H1 (cell line): ENCODE measurements at regions not wholly inside any gene's neighbourhood (a gene's known extent, or its start where the extent isn't known, plus 50 kb on each side); places are given as distances from the start of the nearest gene placed in this dataset.

Source experiments
- CTCF ChIA-PET: fragments of 300-600 bp; sonication (Branson Sonifier 250); formaldehyde crosslinking; loops from one replicate; lab custom pipeline; 2021; ENCODE audit not compliant: partially characterized antibody; lab: Charles Lee
- POLR2A ChIA-PET: fragments of 300-600 bp; sonication (Branson Sonifier 250); formaldehyde crosslinking; loops from one replicate; lab custom pipeline; 2021; ENCODE audit warnings: inconsistent platforms; ENCODE audit not compliant: partially characterized antibody; lab: Charles Lee
- DNase-seq, 2 experiments: peaks; one replicate each; pipeline versions ENCODE4 v3.0.0 to v3.0.0-alpha.2; 2010 to 2022; ENCODE audit warnings: low spot score in 2 of 2, low read depth in 1 of 2, mixed read lengths in 1 of 2
- FAIRE-seq: peaks from 2 replicates; lab custom pipeline; 2011; peaks lifted over from hg19 to GRCh38; lab: Jason Lieb, UNC
- H2AFZ ChIP-seq: 2 replicates; pipeline ENCODE4 v1.8.1; 2012; ENCODE audit warnings: low read length, inconsistent platforms
- H2AK5ac ChIP-seq: 2 replicates; pipeline ENCODE4 v1.6.1; 2013; ENCODE audit warnings: low read depth, low read length
- H2BK120ac ChIP-seq: replicated peaks from 2 replicates; pipeline ENCODE3; 2013; ENCODE audit warnings: low read depth, low read length, inconsistent platforms
- H2BK12ac ChIP-seq: 2 replicates; pipeline ENCODE4 v1.6.1; 2013; ENCODE audit warnings: low read depth, low read length
- H2BK15ac ChIP-seq: 2 replicates; pipeline ENCODE4 v1.6.1; 2013; ENCODE audit warnings: low read length
- H2BK20ac ChIP-seq: 2 replicates; pipeline ENCODE4 v1.6.1; 2013; ENCODE audit warnings: low read length
- H2BK5ac ChIP-seq: 2 replicates; pipeline ENCODE4 v1.6.1; 2013; ENCODE audit warnings: low read depth, low read length
- H3K14ac ChIP-seq: 2 replicates; pipeline ENCODE4 v1.6.1; 2013; ENCODE audit warnings: inconsistent platforms; ENCODE audit not compliant: insufficient read length
- H3K18ac ChIP-seq: 2 replicates; pipeline ENCODE4 v1.6.1; 2013; ENCODE audit warnings: low read length; ENCODE audit errors: extremely low read depth
- H3K23ac ChIP-seq: 2 replicates; pipeline ENCODE4 v1.6.1; 2013; ENCODE audit warnings: inconsistent platforms; ENCODE audit not compliant: insufficient read length
- H3K23me2 ChIP-seq: 2 replicates; pipeline ENCODE4 v1.6.1; 2013; ENCODE audit warnings: low read depth, low read length
- H3K27ac ChIP-seq: 2 replicates; pipeline ENCODE4 v1.6.1; 2011; ENCODE audit warnings: low read depth, low read length, inconsistent platforms
- H3K27me3 ChIP-seq, 4 experiments: replicated peaks in 1 of 4; 1 replicate in 1 of 4; 2 replicates in 3 of 4; pipeline versions ENCODE4 v1.6.1 to v1.8.1; 2011 to 2013; ENCODE audit warnings: low read length in 3 of 4, mild to moderate bottlenecking in 3 of 4, inconsistent platforms in 2 of 4, mixed read lengths in 2 of 4, moderate library complexity in 1 of 4; ENCODE audit not compliant: control insufficient read depth in 3 of 4, insufficient read depth in 3 of 4; ENCODE audit errors: extremely low read depth in 1 of 4
- H3K36me3 ChIP-seq, 4 experiments: 2 replicates each; pipeline versions ENCODE4 v1.6.1 to v1.8.1; 2011 to 2013; ENCODE audit warnings: mild to moderate bottlenecking in 4 of 4, low read length in 3 of 4, moderate library complexity in 2 of 4, control low read depth in 1 of 4, inconsistent platforms in 1 of 4; ENCODE audit not compliant: insufficient read depth in 4 of 4, control insufficient read depth in 2 of 4
- H3K4ac ChIP-seq: replicated peaks from 2 replicates; pipeline ENCODE3; 2013; ENCODE audit warnings: low read length, low read depth, mixed read lengths, inconsistent platforms; ENCODE audit not compliant: insufficient read length
- H3K4me1 ChIP-seq, 4 experiments: replicated peaks in 1 of 4; 1 replicate in 1 of 4; 2 replicates in 3 of 4; pipeline versions ENCODE4 v1.6.1 to v1.8.1; 2011 to 2013; ENCODE audit warnings: low read length in 3 of 4, inconsistent platforms in 2 of 4, mixed read lengths in 1 of 4; ENCODE audit not compliant: insufficient read depth in 4 of 4, control insufficient read depth in 3 of 4
- H3K4me2 ChIP-seq, 2 experiments: 2 replicates each; pipeline versions ENCODE4 v1.6.1 to v1.8.1; 2011 to 2013; ENCODE audit warnings: low read depth in 2 of 2, low read length in 2 of 2, control low read depth in 1 of 2, inconsistent platforms in 1 of 2, mild to moderate bottlenecking in 1 of 2; ENCODE audit not compliant: insufficient read depth in 1 of 2
- H3K4me3 ChIP-seq, 4 experiments: fragments of 200-600, 300-600 bp in 1 of 4; sonication (generic), shearing (Covaris generic), sonication (Bioruptor Twin) in 1 of 4; 2 replicates each; pipeline versions ENCODE4 v1.5.1 to v1.8.1; 2011 to 2016; ENCODE audit warnings: low read length in 4 of 4, low read depth in 3 of 4, control low read depth in 2 of 4, inconsistent platforms in 2 of 4, mild to moderate bottlenecking in 2 of 4, mixed read lengths in 1 of 4, moderate library complexity in 1 of 4; ENCODE audit not compliant: insufficient read depth in 2 of 4; ENCODE audit errors: extremely low read depth in 1 of 4
- H3K56ac ChIP-seq: replicated peaks from 2 replicates; pipeline ENCODE3; 2013; ENCODE audit warnings: low read depth, mild to moderate bottlenecking, mixed read lengths, low read length, inconsistent platforms; ENCODE audit not compliant: insufficient read length
- H3K79me1 ChIP-seq: 2 replicates; pipeline ENCODE4 v1.6.1; 2013; ENCODE audit warnings: low read depth, low read length, control low read depth
- H3K79me2 ChIP-seq, 2 experiments: 2 replicates each; pipeline versions ENCODE4 v1.6.1 to v1.8.1; 2012 to 2013; ENCODE audit warnings: low read length in 2 of 2, mild to moderate bottlenecking in 2 of 2, inconsistent platforms in 1 of 2; ENCODE audit not compliant: insufficient read depth in 2 of 2, control insufficient read depth in 1 of 2
- H3K9ac ChIP-seq, 4 experiments: replicated peaks in 1 of 4; 1 replicate in 1 of 4; 2 replicates in 3 of 4; pipeline versions ENCODE4 v1.6.1 to v1.8.1; 2011 to 2013; ENCODE audit warnings: low read depth in 3 of 4, low read length in 3 of 4, control low read depth in 2 of 4, mild to moderate bottlenecking in 2 of 4, moderate library complexity in 2 of 4, inconsistent platforms in 1 of 4; ENCODE audit errors: extremely low read depth in 1 of 4
- H3K9me3 ChIP-seq, 2 experiments: 2 replicates each; pipeline versions ENCODE4 v1.6.1 to v1.8.1; 2012 to 2013; ENCODE audit warnings: mild to moderate bottlenecking in 2 of 2, moderate library complexity in 2 of 2, control low read depth in 1 of 2, inconsistent platforms in 1 of 2, low read depth in 1 of 2, low read length in 1 of 2, mixed read lengths in 1 of 2; ENCODE audit not compliant: insufficient read depth in 2 of 2
- H4K20me1 ChIP-seq, 2 experiments: replicated peaks in 1 of 2; 2 replicates each; pipeline versions ENCODE3 to v1.8.1; 2011 to 2013; ENCODE audit warnings: inconsistent platforms in 2 of 2, low read length in 2 of 2, mild to moderate bottlenecking in 1 of 2; ENCODE audit not compliant: insufficient read depth in 2 of 2, control insufficient read depth in 1 of 2
- H4K5ac ChIP-seq: 2 replicates; pipeline ENCODE4 v1.6.1; 2013; ENCODE audit warnings: low read length, low read depth, mixed read lengths, inconsistent platforms; ENCODE audit not compliant: insufficient read length
- H4K8ac ChIP-seq: 2 replicates; pipeline ENCODE4 v1.8.0; 2013; ENCODE audit warnings: mild to moderate bottlenecking, moderate library complexity, low read length, inconsistent platforms; ENCODE audit not compliant: insufficient read depth; ENCODE audit errors: extremely low read depth
- H4K91ac ChIP-seq: replicated peaks from 2 replicates; pipeline ENCODE3; 2013; ENCODE audit warnings: low read length, mixed read lengths, inconsistent platforms; ENCODE audit not compliant: insufficient read length
- ATF2 ChIP-seq: IDR thresholded peaks from 2 replicates; pipeline ENCODE4 v1.6.1; 2012; ENCODE audit warnings: low read length, inconsistent platforms
- CTBP2 ChIP-seq: IDR thresholded peaks from 2 replicates; pipeline ENCODE4 v1.7.0; 2011; ENCODE audit warnings: borderline replicate concordance, mild to moderate bottlenecking, moderate library complexity, mixed read lengths, low read length; ENCODE audit not compliant: insufficient read depth, insufficient read length
- GTF2F1 ChIP-seq: IDR thresholded peaks from 2 replicates; pipeline ENCODE4 v1.6.1; 2012; ENCODE audit warnings: low read depth, low read length, improper control_type of control experiment, borderline replicate concordance
- JUN ChIP-seq: IDR thresholded peaks from 2 replicates; pipeline ENCODE4 v1.6.1; 2011; ENCODE audit warnings: low read depth, mild to moderate bottlenecking, improper control_type of control experiment, low read length
- KDM4A ChIP-seq: IDR thresholded peaks from one replicate; pipeline ENCODE4 v1.7.1; 2012; ENCODE audit warnings: low read depth, mild to moderate bottlenecking, moderate library complexity, low read length, inconsistent platforms; ENCODE audit not compliant: severe bottlenecking
- KDM5A ChIP-seq: fragments of 200-600 bp; IDR thresholded peaks from 2 replicates; pipeline ENCODE4 v1.7.1; 2012; ENCODE audit warnings: mild to moderate bottlenecking, low read length, inconsistent platforms, mixed read lengths
- MAX ChIP-seq: IDR thresholded peaks from 2 replicates; pipeline ENCODE4 v1.6.1; 2012; ENCODE audit warnings: inconsistent platforms
- RFX5 ChIP-seq: IDR thresholded peaks from 2 replicates; pipeline ENCODE4 v1.6.1; 2011; ENCODE audit warnings: low read depth, low read length, improper control_type of control experiment, borderline replicate concordance
- RXRA ChIP-seq: IDR thresholded peaks from 2 replicates; pipeline ENCODE4 v1.6.1; 2011; ENCODE audit warnings: low read depth, mild to moderate bottlenecking, low read length, moderate library complexity; ENCODE audit not compliant: insufficient read depth
- SIN3A ChIP-seq, 2 experiments: IDR thresholded peaks in 1 of 2; conservative IDR thresholded peaks in 1 of 2; 2 replicates each; pipeline ENCODE4 v1.6.1; 2011 to 2012; ENCODE audit warnings: low read length in 2 of 2, improper control_type of control experiment in 1 of 2, low read depth in 1 of 2, mild to moderate bottlenecking in 1 of 2
- SIRT6 ChIP-seq: IDR thresholded peaks from one replicate; pipeline ENCODE4 v1.7.1; 2012; ENCODE audit warnings: low read length, inconsistent platforms
- SP2 ChIP-seq: IDR thresholded peaks from 2 replicates; pipeline ENCODE4 v1.6.1; 2012; ENCODE audit warnings: mild to moderate bottlenecking, low read length, inconsistent platforms
- TAF1 ChIP-seq: IDR thresholded peaks from 2 replicates; pipeline ENCODE4 v1.6.1; 2011; ENCODE audit warnings: mild to moderate bottlenecking, low read depth, low read length
- TEAD4 ChIP-seq: IDR thresholded peaks from 2 replicates; pipeline ENCODE4 v1.6.1; 2012; ENCODE audit warnings: low read depth, low read length, inconsistent platforms, mixed read lengths
- WGBS, 2 experiments: shearing (Covaris generic) in 1 of 2; methylation state at CpG; one replicate each; pipeline versions ENCODE4 v1.1.6 to v1.1.7; 2013 to 2015; ENCODE audit warnings: low lambda C conversion rate in 2 of 2, mixed read lengths in 2 of 2, inconsistent platforms in 1 of 2, low coverage in 1 of 2, missing lambda C conversion rate in 1 of 2; ENCODE audit not compliant: insufficient replicate concordance in 2 of 2, insufficient coverage in 1 of 2, insufficient read length in 1 of 2; ENCODE audit errors: extremely low coverage in 1 of 2, missing lambda C conversion rate in 1 of 2; 5-methylcytosine and 5-hydroxymethylcytosine counted together

GRCh38 chr20:55784036-55784435 lies 221.3 kb downstream of the CBLN4 start:
- FAIRE-seq, result no peak
- Histone ChIP-seq H3K4ac (no peak overlapping the region), H3K23me2 (no peaks in the 10 kb centered on the region), H2BK15ac (no peak overlapping the region), H4K5ac (no peak overlapping the region), H3K9ac (no peak overlapping the region), H2AFZ (no peak overlapping the region), H3K4me3 (no peak overlapping the region), H2BK5ac (no peak overlapping the region), H3K56ac (no peak overlapping the region), H3K79me1 (no peaks in the 10 kb centered on the region), H3K27ac (no peak overlapping the region), H3K4me1 (no peaks in the 10 kb centered on the region), H4K91ac (no peak overlapping the region), H3K14ac (no peak overlapping the region), H4K20me1 (no peaks in the 10 kb centered on the region), H3K79me2 (no peaks in the 10 kb centered on the region), H3K27me3 (no peaks in the 10 kb centered on the region), H4K8ac (no peak overlapping the region), H2BK120ac (no peak overlapping the region), H2BK20ac (no peak overlapping the region), H3K9me3 (no peaks in the 10 kb centered on the region), H3K4me2 (no peak overlapping the region), H3K23ac (no peak overlapping the region), H3K18ac (no peak overlapping the region), H2BK12ac (no peak overlapping the region), H3K36me3 (no peaks in the 10 kb centered on the region), H2AK5ac (no peak overlapping the region)
- DNase-seq, result no peak
- ChIA-PET CTCF (no interaction called here), POLR2A (no interaction called here)
- WGBS, 2 experiments, result 84% methylated on average over 2 of the region's 2 CpGs; no CpG with 5 or more reads in 1 of the 2 experiments
- TF ChIP-seq SIRT6, result no peak
- no peak for TF ChIP-seq ATF2
- no peak for TF ChIP-seq RXRA
- no peak for TF ChIP-seq SP2
- TF ChIP-seq KDM5A, result no peak
- TF ChIP-seq JUN, result no peak
- TF ChIP-seq KDM4A, result no peak
- no peak for TF ChIP-seq GTF2F1
- no peak for TF ChIP-seq TEAD4
- TF ChIP-seq MAX, result no peak
- TF ChIP-seq CTBP2, result no peak
- TF ChIP-seq TAF1, result no peak
- no peak for TF ChIP-seq RFX5
- no peak for TF ChIP-seq SIN3A (conservative IDR thresholded peaks at IDR 0.05 in 1 of 2, IDR thresholded peaks at IDR 0.05 in 1 of 2; ENCODE audit: low read depth in 1 of 2, low read length in 2 of 2)
